K562 (cell line): ENCODE measurements at regions not wholly inside any gene's neighbourhood (a gene's known extent, or its start where the extent isn't known, plus 50 kb on each side); places are given as distances from the start of the nearest gene placed in this dataset.

Experiments used
- CCAR2 ChIP-seq: fragments of 200-400 bp; formaldehyde crosslinking; IDR thresholded peaks from 2 replicates; pipeline ENCODE4 v1.6.1; 2017; ENCODE audit warnings: mild to moderate bottlenecking, low read depth, low read length
- ETS2 ChIP-seq: IDR thresholded peaks from 2 replicates; pipeline ENCODE4 v1.6.1; 2016; ENCODE audit warnings: borderline replicate concordance, missing genetic modification characterization, mild to moderate bottlenecking, moderate library complexity, missing compliant biosample characterization; ENCODE audit not compliant: poor library complexity, severe bottlenecking
- FOXA3 ChIP-seq, 2 experiments: fragments of 450-650 bp in 1 of 2; sonication (generic) in 1 of 2; formaldehyde crosslinking; IDR thresholded peaks in 1 of 2; conservative IDR thresholded peaks in 1 of 2; 2 replicates each; pipeline versions ENCODE4 v1.4.0 to v1.8.0; 2020 to 2022; ENCODE audit warnings: mild to moderate bottlenecking in 2 of 2, missing genetic modification reagents in 1 of 2
- HDAC3 ChIP-seq: fragments of 450-650 bp; IDR thresholded peaks from 2 replicates; pipeline ENCODE4 v1.6.1; 2018; ENCODE audit warnings: borderline replicate concordance, mild to moderate bottlenecking, moderate library complexity; ENCODE audit not compliant: partially characterized antibody
- MTA3 ChIP-seq: fragments of 450-650 bp; formaldehyde crosslinking; IDR thresholded peaks from 2 replicates; pipeline ENCODE4 v1.6.1; 2017; ENCODE audit warnings: mild to moderate bottlenecking, borderline replicate concordance
- TCF7L2 ChIP-seq: fragments of 150-350 bp; IDR thresholded peaks from 2 replicates; pipeline ENCODE4 v1.6.1; 2016; ENCODE audit warnings: low read depth, mild to moderate bottlenecking, low read length, moderate library complexity
- ZKSCAN1 ChIP-seq: fragments of 150-350 bp; IDR thresholded peaks from 2 replicates; pipeline ENCODE4 v1.6.1; 2016; ENCODE audit warnings: low read depth, low read length
- ZNF212 ChIP-seq: fragments of 450-650 bp; formaldehyde crosslinking; IDR thresholded peaks from 2 replicates; pipeline ENCODE4 v1.4.0; 2020; ENCODE audit warnings: mild to moderate bottlenecking
- ZNF551 ChIP-seq: fragments of 250-450 bp; sonication (Bioruptor Pico); IDR thresholded peaks from 2 replicates; pipeline ENCODE4 v1.5.0; 2021; ENCODE audit warnings: mild to moderate bottlenecking, moderate library complexity
- TF ChIP-seq, protein P1 (sequence below): fragments of 250-450 bp; sonication (Bioruptor Pico); IDR thresholded peaks from 2 replicates; pipeline ENCODE4 v1.9.0; 2021; ENCODE audit warnings: mild to moderate bottlenecking
- TF ChIP-seq, protein P2 (sequence below): fragments of 450-650 bp; IDR thresholded peaks from 2 replicates; pipeline ENCODE4 v1.6.1; 2016; ENCODE audit warnings: borderline replicate concordance

GRCh38 chr10:25839683-25840082, 94.3 kb upstream of the MYO3A start (continued):
- TF ChIP-seq ETS2 (no peak), HDAC3 (no peak), ZNF551 (CRISPR knock-in tag) (no peak), TCF7L2 (no peak), FOXA3 (CRISPR knock-in tag; conservative IDR thresholded peaks at IDR 0.05 in 1 of 2, IDR thresholded peaks at IDR 0.05 in 1 of 2) (no peak), MTA3 (no peak), ZKSCAN1 (no peak), ZNF212 (CRISPR knock-in tag) (no peak), CCAR2 (no peak)
- TF ChIP-seq, protein P1, sequence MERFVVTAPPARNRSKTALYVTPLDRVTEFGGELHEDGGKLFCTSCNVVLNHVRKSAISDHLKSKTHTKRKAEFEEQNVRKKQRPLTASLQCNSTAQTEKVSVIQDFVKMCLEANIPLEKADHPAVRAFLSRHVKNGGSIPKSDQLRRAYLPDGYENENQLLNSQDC (CRISPR knock-in tag) = no peak
- TF ChIP-seq, protein P2, sequence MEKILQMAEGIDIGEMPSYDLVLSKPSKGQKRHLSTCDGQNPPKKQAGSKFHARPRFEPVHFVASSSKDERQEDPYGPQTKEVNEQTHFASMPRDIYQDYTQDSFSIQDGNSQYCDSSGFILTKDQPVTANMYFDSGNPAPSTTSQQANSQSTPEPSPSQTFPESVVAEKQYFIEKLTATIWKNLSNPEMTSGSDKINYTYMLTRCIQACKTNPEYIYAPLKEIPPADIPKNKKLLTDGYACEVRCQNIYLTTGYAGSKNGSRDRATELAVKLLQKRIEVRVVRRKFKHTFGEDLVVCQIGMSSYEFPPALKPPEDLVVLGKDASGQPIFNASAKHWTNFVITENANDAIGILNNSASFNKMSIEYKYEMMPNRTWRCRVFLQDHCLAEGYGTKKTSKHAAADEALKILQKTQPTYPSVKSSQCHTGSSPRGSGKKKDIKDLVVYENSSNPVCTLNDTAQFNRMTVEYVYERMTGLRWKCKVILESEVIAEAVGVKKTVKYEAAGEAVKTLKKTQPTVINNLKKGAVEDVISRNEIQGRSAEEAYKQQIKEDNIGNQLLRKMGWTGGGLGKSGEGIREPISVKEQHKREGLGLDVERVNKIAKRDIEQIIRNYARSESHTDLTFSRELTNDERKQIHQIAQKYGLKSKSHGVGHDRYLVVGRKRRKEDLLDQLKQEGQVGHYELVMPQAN = no peak
